Breast epithelium (tissue), 4 donors: ENCODE measurements at regions not wholly inside any gene's neighbourhood (a gene's known extent, or its start where the extent isn't known, plus 50 kb on each side); places are given as distances from the start of the nearest gene placed in this dataset.

Source experiments
- DNase-seq, 2 donors: peaks; one replicate each; pipeline ENCODE4 v3.0.0-alpha.2; 2019; ENCODE audit warnings: low spot score in 2 of 2
- H3K27ac ChIP-seq, 2 donors: fragments of 200-600 bp; sonication (generic) in 1 of 2; one replicate each; pipeline ENCODE4 v1.5.1; 2016 to 2019; ENCODE audit warnings: mild to moderate bottlenecking in 1 of 2
- H3K27me3 ChIP-seq, 2 donors: fragments of 200-600 bp; sonication (generic) in 1 of 2; one replicate each; pipeline versions ENCODE4 v1.5.1 to v1.6.0; 2017 to 2019; ENCODE audit warnings: control low read depth in 1 of 2, mild to moderate bottlenecking in 1 of 2
- H3K36me3 ChIP-seq: fragments of 200-600 bp; one replicate; pipeline ENCODE4 v1.5.1; 2019
- H3K4me1 ChIP-seq, 2 donors: fragments of 200-600 bp; sonication (generic); one replicate each; pipeline ENCODE4 v1.5.1; 2016 to 2019; ENCODE audit warnings: control low read depth in 1 of 2
- H3K4me3 ChIP-seq, 3 donors: fragments of 200-600 bp; sonication (generic); 1 replicate in 2 of 3; 2 replicates in 1 of 3; pipeline ENCODE4 v1.5.1; 2016 to 2019; ENCODE audit warnings: mild to moderate bottlenecking in 3 of 3, moderate library complexity in 2 of 3
- H3K9me3 ChIP-seq, 2 donors: fragments of 200-600 bp; sonication (generic) in 1 of 2; one replicate each; pipeline ENCODE4 v1.5.1; 2016 to 2019; ENCODE audit warnings: control low read depth in 1 of 2
- CTCF ChIP-seq, 3 donors: fragments of 450-650 bp; IDR thresholded peaks; one replicate each; pipeline ENCODE4 v1.5.1; 2016 to 2017; ENCODE audit warnings: antibody characterized with exemption in 3 of 3, mild to moderate bottlenecking in 3 of 3, moderate library complexity in 3 of 3
- POLR2A ChIP-seq: fragments of 450-650 bp; IDR thresholded peaks from one replicate; pipeline ENCODE4 v1.6.1; 2016; ENCODE audit warnings: antibody characterized with exemption, mild to moderate bottlenecking, moderate library complexity
- POLR2AphosphoS5 ChIP-seq, 3 donors: sonication (generic); formaldehyde crosslinking; IDR thresholded peaks; one replicate each; pipeline ENCODE4 v1.6.1; 2017; ENCODE audit warnings: antibody characterized with exemption in 3 of 3
- intact Hi-C: fragments of 100-400 bp; cut with DNase I; formaldehyde crosslinking; loops from one replicate; pipeline ENCODE4 v1.15.1; 2023; ENCODE audit warnings: low total_unique reads

- no peak overlapping the region for H3K4me3 ChIP-seq
- intact Hi-C loops = no loop called here
- H3K36me3 ChIP-seq = no peaks in the 10 kb centered on the region
- no peak for TF ChIP-seq CTCF (IDR thresholded peaks at IDR 0.05)
- no peak for TF ChIP-seq POLR2AphosphoS5 (IDR thresholded peaks at IDR 0.05)
- no peak for TF ChIP-seq POLR2A
- no peaks in the 10 kb centered on the region for H3K27me3 ChIP-seq
- H3K9me3 ChIP-seq = peaks cover 0 to 6% of the 10 kb centered on the region in 2 donors
- no peak overlapping the region for H3K27ac ChIP-seq
- DNase-seq = no peak
- H3K4me1 ChIP-seq = no peaks in the 10 kb centered on the region
Measured at GRCh38 chr6:120876931-120877330, 457.3 kb downstream of the TBC1D32 start.

DNA sequence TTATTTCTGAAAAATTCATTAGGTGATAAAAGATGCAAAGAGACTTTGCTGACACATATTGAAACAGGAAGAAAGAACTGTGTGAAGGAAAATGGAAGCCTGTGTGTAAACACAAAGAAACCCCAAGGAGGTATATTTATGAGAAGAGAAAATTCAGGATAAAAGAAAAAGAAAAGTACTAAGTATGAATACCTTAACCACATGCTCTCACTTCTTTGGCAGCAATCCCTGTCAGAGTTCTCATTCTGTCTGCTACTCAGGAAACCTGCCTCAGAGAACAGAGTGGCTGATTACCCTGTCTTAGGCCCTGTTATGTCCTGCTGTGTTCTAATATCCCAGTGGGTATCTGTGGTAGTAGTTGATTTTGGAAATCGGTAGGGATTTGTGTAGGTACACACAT is 457.9 kb downstream of the TBC1D32 start:
- Histone ChIP-seq H3K36me3 (no peaks in the 10 kb centered on the region), H3K4me1 (no peaks in the 10 kb centered on the region), H3K27me3 (no peaks in the 10 kb centered on the region), H3K4me3 (no peak overlapping the region), H3K9me3 (peaks cover 0 to 6% of the 10 kb centered on the region in 2 donors), H3K27ac (no peak overlapping the region)
- DNase-seq = no peak
- TF ChIP-seq POLR2A (no peak), POLR2AphosphoS5 (IDR thresholded peaks at IDR 0.05) (no peak), CTCF (IDR thresholded peaks at IDR 0.05) (no peak)
- intact Hi-C loops = no loop called here

GRCh38 chr6:120875900-120876299 is 458.4 kb downstream of the TBC1D32 start:
- H3K27me3 ChIP-seq = no peaks in the 10 kb centered on the region
- TF ChIP-seq CTCF (IDR thresholded peaks at IDR 0.05) (no peak), POLR2A (no peak), POLR2AphosphoS5 (IDR thresholded peaks at IDR 0.05) (no peak)
- no peak overlapping the region for H3K27ac ChIP-seq
- no peak for DNase-seq
- peaks cover 0 to 6% of the 10 kb centered on the region in 2 donors for H3K9me3 ChIP-seq
- no peaks in the 10 kb centered on the region for H3K4me1 ChIP-seq
- intact Hi-C loops = no loop called here
- H3K4me3 ChIP-seq = no peak overlapping the region
- H3K36me3 ChIP-seq = no peaks in the 10 kb centered on the region

GRCh38 chr6:120874422-120874821 is 459.9 kb downstream of the TBC1D32 start:
- Histone ChIP-seq H3K27ac (no peak overlapping the region), H3K27me3 (no peaks in the 10 kb centered on the region), H3K9me3 (peaks cover 0 to 6% of the 10 kb centered on the region in 2 donors), H3K4me3 (no peak overlapping the region), H3K36me3 (no peaks in the 10 kb centered on the region), H3K4me1 (no peaks in the 10 kb centered on the region)
- intact Hi-C loops = no loop called here
- TF ChIP-seq POLR2A (no peak), POLR2AphosphoS5 (IDR thresholded peaks at IDR 0.05) (no peak), CTCF (IDR thresholded peaks at IDR 0.05) (no peak)
- no peak for DNase-seq

DNA sequence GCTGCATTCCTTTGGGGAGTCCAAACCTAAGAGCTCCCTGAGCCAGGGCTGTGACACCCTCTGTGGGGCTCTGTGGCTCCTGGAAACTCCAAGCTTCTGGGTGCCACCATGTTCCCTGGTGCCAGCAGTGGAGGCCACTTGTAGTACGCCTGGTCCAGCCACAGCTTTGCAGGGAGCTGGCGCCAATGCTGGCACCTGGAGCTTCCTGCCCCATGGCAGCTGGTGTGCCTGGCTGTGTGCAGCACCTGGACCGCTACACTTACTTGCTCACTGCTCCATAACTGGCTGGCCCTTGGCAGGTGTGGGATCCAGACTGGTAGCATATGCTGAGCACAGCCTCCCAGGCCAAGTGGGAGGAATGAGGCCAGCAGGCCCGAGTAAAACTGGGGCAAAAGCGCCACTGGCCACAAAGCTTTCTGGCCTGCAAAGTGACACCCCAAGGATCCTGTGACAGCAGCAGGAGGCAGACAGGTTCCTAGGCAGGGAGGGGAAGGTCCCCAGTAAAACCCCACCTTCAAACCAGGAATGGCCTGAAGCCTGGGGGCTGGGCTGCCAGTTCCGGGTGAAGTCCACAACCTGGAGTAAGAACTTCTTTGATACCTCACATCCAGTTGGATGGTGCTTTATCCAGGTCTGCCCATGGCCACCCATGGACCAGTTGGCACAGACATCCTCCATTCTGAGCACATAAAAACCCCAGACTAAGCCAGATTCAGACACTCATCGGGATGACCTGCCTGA is 461.0 kb downstream of the TBC1D32 start:
- H3K4me3 ChIP-seq = no peak overlapping the region
- no peak for TF ChIP-seq POLR2AphosphoS5 (IDR thresholded peaks at IDR 0.05)
- no peak for TF ChIP-seq POLR2A
- no peak for TF ChIP-seq CTCF (IDR thresholded peaks at IDR 0.05)
- no peaks in the 10 kb centered on the region for H3K27me3 ChIP-seq
- no peak overlapping the region for H3K27ac ChIP-seq
- H3K36me3 ChIP-seq = no peaks in the 10 kb centered on the region
- intact Hi-C loops = no loop called here
- no peak for DNase-seq
- H3K9me3 ChIP-seq = peaks cover 0 to 6% of the 10 kb centered on the region in 2 donors
- H3K4me1 ChIP-seq = no peaks in the 10 kb centered on the region
